Testis (tissue), 2 donors: ENCODE measurements at regions not wholly inside any gene's neighbourhood (a gene's known extent, or its start where the extent isn't known, plus 50 kb on each side); places are given as distances from the start of the nearest gene placed in this dataset.

Experiments used
- DNase-seq: peaks from one replicate; pipeline ENCODE4 v3.0.0-alpha.2; 2019
- H3K27ac ChIP-seq, 2 donors: fragments of 200-600 bp; sonication (generic); one replicate each; pipeline ENCODE4 v1.5.1; 2019
- H3K27me3 ChIP-seq: fragments of 200-600 bp; sonication (generic); one replicate; pipeline ENCODE4 v1.5.1; 2019
- H3K36me3 ChIP-seq: fragments of 200-600 bp; sonication (generic); one replicate; pipeline ENCODE4 v1.5.1; 2017; ENCODE audit warnings: low read depth; ENCODE audit errors: missing control alignments
- H3K4me1 ChIP-seq: fragments of 200-600 bp; sonication (generic); one replicate; pipeline ENCODE4 v1.5.1; 2019
- H3K4me3 ChIP-seq, 2 donors: fragments of 200-600 bp; sonication (generic); one replicate each; pipeline ENCODE4 v1.5.1; 2017 to 2019
- H3K9me3 ChIP-seq: fragments of 200-600 bp; sonication (generic); one replicate; pipeline ENCODE4 v1.5.1; 2017
- CTCF ChIP-seq, 3 experiments: fragments of 450-650 bp in 2 of 3; fragments of 200-600 bp in 1 of 3; sonication (generic) in 1 of 3; IDR thresholded peaks; one replicate each; pipeline ENCODE4 v1.5.1; 2016 to 2019; ENCODE audit warnings: antibody characterized with exemption in 3 of 3, mild to moderate bottlenecking in 2 of 3, moderate library complexity in 1 of 3
- POLR2A ChIP-seq: fragments of 450-650 bp; IDR thresholded peaks from one replicate; pipeline ENCODE4 v1.6.1; 2017; ENCODE audit warnings: antibody characterized with exemption, mild to moderate bottlenecking, moderate library complexity
- WGBS, 2 donors: methylation state at CpG; one replicate each; pipeline ENCODE4 v1.1.5; 2018; 5-methylcytosine and 5-hydroxymethylcytosine counted together
- intact Hi-C: fragments of 100-400 bp; cut with DNase I; formaldehyde crosslinking; loops from one replicate; pipeline ENCODE4 v1.15.1; 2023; ENCODE audit warnings: low total_unique reads

- no peak for DNase-seq
- no peak overlapping the region for H3K27ac ChIP-seq
- WGBS, 2 donors: 84 to 91% methylated on average over 2 of the region's 2 CpGs
- intact Hi-C loops: no loop called here
- H3K9me3 ChIP-seq: no peaks in the 10 kb centered on the region
- no peaks in the 10 kb centered on the region for H3K27me3 ChIP-seq
- no peak overlapping the region for H3K4me3 ChIP-seq
- no peaks in the 10 kb centered on the region for H3K4me1 ChIP-seq
- H3K36me3 ChIP-seq: no peaks in the 10 kb centered on the region
- TF ChIP-seq CTCF (IDR thresholded peaks at IDR 0.05): no peak
- TF ChIP-seq POLR2A: no peak
Observed at GRCh38 chr1:61012341-61012761, 70.0 kb upstream of the NFIA start.

- H3K36me3 ChIP-seq: no peaks in the 10 kb centered on the region
- intact Hi-C loops: no loop called here
- no peaks in the 10 kb centered on the region for H3K4me1 ChIP-seq
- no peak for DNase-seq
- H3K27me3 ChIP-seq: no peaks in the 10 kb centered on the region
- H3K27ac ChIP-seq: no peak overlapping the region
- no peaks in the 10 kb centered on the region for H3K9me3 ChIP-seq
- H3K4me3 ChIP-seq: no peak overlapping the region
- TF ChIP-seq CTCF (IDR thresholded peaks at IDR 0.05) (no peak), POLR2A (no peak)
- WGBS, 2 donors: 68 to 83% methylated on average over 11 of the region's 11 CpGs
Observed at GRCh38 chr1:61011561-61012263, 70.6 kb upstream of the NFIA start.

- H3K4me1 ChIP-seq: no peaks in the 10 kb centered on the region
- DNase-seq: no peak
- H3K36me3 ChIP-seq: no peaks in the 10 kb centered on the region
- intact Hi-C loops: no loop called here
- H3K27ac ChIP-seq: no peak overlapping the region
- no peak for TF ChIP-seq CTCF (IDR thresholded peaks at IDR 0.05)
- no peak for TF ChIP-seq POLR2A
- H3K27me3 ChIP-seq: no peaks in the 10 kb centered on the region
- 76 to 78% methylated on average over 5 of the region's 5 CpGs for WGBS, 2 donors
- no peaks in the 10 kb centered on the region for H3K9me3 ChIP-seq
- H3K4me3 ChIP-seq: no peak overlapping the region
Observed at GRCh38 chr1:61007534-61008364, 74.6 kb upstream of the NFIA start.

- 79 to 90% methylated on average over 9 of the region's 9 CpGs for WGBS, 2 donors
- Histone ChIP-seq H3K36me3 (no peaks in the 10 kb centered on the region), H3K4me1 (no peaks in the 10 kb centered on the region), H3K27ac (no peak overlapping the region), H3K9me3 (no peaks in the 10 kb centered on the region), H3K4me3 (no peak overlapping the region), H3K27me3 (no peaks in the 10 kb centered on the region)
- DNase-seq: no peak
- TF ChIP-seq POLR2A: no peak
- no peak for TF ChIP-seq CTCF (IDR thresholded peaks at IDR 0.05)
- intact Hi-C loops: no loop called here
Observed at GRCh38 chr1:61005614-61006580, 76.5 kb upstream of the NFIA start.
